ENCODE measurements at regions not wholly inside any gene's neighbourhood (a gene's known extent, or its start where the extent isn't known, plus 50 kb on each side); places are given as distances from the start of the nearest gene placed in this dataset.

DNA sequence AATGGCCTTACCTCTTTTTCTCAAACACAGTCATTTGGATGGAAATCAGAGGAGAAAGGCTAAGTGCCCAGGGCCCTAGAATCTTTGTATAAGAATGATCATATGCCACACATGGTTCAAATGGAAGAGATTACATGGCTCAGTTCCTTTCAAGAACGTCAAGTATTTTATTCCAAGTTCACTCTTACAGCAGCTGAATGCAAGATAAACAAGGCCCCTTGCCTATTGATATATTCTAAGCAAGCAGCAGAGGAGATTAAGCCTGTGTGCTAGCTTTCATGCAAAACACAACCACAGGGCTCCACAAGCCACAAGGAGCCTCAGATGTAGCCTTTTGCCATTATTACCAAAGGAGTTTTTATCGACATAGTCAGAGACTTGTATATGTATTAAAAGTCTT lies 55.3 kb upstream of the SLCO6A1 start:
- H3K36me3 ChIP-seq (ENCODE audit: control insufficient read depth, insufficient read depth, low read length, severe bottlenecking): no peaks in the 10 kb centered on the region
- DNase-seq (ENCODE audit: low read depth): peak; percentile 86
- H3K27me3 ChIP-seq (replicated peaks; ENCODE audit: control insufficient read depth, insufficient read depth, low read length): no peaks in the 10 kb centered on the region
- no peaks in the 10 kb centered on the region for H3K9me3 ChIP-seq (ENCODE audit: control insufficient read depth, low read length)
- H3K4me3 ChIP-seq (ENCODE audit: low read length): no peak overlapping the region
- no peak overlapping the region for H3K9ac ChIP-seq (ENCODE audit: low read length)
- no peaks in the 10 kb centered on the region for H3K4me1 ChIP-seq (ENCODE audit: control insufficient read depth, insufficient read depth, low read length)

DNA sequence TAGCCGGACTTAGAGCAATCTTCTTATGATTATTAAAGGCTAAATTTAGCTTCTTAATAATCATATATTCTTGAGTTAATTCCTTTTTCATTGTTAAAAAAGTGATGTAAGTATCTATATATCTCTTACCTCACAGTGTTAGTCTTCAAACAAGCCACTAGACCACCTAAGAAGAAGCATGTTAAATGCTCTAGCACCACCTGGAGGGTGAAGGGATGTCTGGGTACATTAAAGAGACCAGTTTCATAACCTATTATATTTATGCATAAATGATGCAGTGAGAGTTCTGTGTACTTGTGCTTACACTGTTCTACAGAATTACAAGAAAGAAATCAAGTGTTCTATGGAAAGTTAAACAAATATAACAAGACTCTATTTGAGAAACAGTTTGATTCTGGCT lies 55.9 kb upstream of the SLCO6A1 start:
- peak; percentile 69 for DNase-seq (ENCODE audit: low read depth)
- Histone ChIP-seq H3K27me3 (replicated peaks; ENCODE audit: control insufficient read depth, insufficient read depth, low read length) (no peaks in the 10 kb centered on the region), H3K4me3 (ENCODE audit: low read length) (no peak overlapping the region), H3K9me3 (ENCODE audit: control insufficient read depth, low read length) (no peaks in the 10 kb centered on the region), H3K9ac (ENCODE audit: low read length) (no peak overlapping the region), H3K36me3 (ENCODE audit: control insufficient read depth, insufficient read depth, low read length, severe bottlenecking) (no peaks in the 10 kb centered on the region), H3K4me1 (ENCODE audit: control insufficient read depth, insufficient read depth, low read length) (no peaks in the 10 kb centered on the region)

DNA sequence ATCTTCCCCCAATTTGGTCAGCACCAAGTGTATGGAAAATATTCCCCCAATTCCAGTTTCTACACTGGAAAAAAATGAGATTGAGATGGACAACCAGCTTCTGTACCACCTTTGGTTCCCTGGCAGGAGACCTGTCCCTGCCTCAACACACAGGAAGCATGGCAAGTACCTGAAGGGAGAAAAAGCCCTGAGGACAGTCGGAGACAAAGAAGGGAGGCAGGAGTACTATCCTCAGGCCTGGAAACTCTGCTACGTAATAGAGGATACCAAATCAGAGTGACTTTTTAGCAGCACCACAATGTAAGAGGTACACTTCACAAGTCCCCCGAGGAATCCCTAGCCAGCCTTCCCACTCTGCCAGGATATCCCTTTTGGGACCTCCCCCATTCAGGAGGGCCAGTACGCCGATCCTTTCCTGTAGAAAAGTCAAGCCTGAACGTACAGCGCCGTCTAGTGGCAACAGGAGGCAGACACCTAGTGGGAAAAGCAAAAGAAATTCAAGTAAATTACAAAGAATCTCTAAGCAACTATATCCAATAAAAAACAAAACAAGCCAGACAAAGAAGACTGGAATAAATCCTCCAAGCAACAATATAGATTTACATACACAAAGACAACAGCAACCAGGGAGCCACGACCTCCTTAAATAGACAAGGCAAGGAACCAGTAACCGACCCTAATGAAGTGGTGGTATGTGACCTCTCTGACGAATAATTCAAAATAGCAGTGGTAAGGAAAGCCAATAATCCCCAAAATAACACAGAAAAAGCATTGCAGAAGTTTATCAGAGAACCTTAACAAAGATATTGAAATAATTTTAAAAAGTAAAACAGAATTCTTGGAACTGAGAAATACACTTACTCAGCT lies 63.3 kb upstream of the SLCO6A1 start:
- Histone ChIP-seq H3K4me1 (ENCODE audit: control insufficient read depth, insufficient read depth, low read length) (no peaks in the 10 kb centered on the region), H3K36me3 (ENCODE audit: control insufficient read depth, insufficient read depth, low read length, severe bottlenecking) (no peaks in the 10 kb centered on the region), H3K27me3 (replicated peaks; ENCODE audit: control insufficient read depth, insufficient read depth, low read length) (no peaks in the 10 kb centered on the region), H3K9me3 (ENCODE audit: control insufficient read depth, low read length) (no peaks in the 10 kb centered on the region), H3K4me3 (ENCODE audit: low read length) (no peak overlapping the region), H3K9ac (ENCODE audit: low read length) (no peak overlapping the region)
- peak; percentile 66 for DNase-seq (ENCODE audit: low read depth)

DNA sequence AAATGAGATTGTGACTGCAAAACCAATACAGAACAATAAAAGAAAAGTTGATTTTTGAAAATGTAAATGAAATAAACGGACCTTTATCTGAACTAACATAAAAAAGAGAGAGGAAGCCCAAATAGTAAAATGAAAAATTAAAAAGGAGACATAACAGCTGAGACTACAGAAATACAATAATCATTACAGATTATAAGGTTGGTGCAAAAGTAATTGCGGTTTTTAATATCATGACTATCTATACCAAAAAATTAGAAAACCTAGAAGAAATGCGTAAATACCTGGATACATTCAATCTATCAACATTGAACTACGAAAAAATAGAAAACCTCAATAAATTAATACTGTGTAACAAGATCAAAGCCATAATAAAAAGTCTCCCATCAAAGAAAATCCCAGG lies 71.9 kb upstream of the SLCO6A1 start:
- Histone ChIP-seq H3K4me1 (ENCODE audit: control insufficient read depth, insufficient read depth, low read length) (no peaks in the 10 kb centered on the region), H3K4me3 (ENCODE audit: low read length) (no peak overlapping the region), H3K9ac (ENCODE audit: low read length) (no peak overlapping the region), H3K9me3 (ENCODE audit: control insufficient read depth, low read length) (no peaks in the 10 kb centered on the region), H3K27me3 (replicated peaks; ENCODE audit: control insufficient read depth, insufficient read depth, low read length) (no peaks in the 10 kb centered on the region), H3K36me3 (ENCODE audit: control insufficient read depth, insufficient read depth, low read length, severe bottlenecking) (no peaks in the 10 kb centered on the region)
- no peak for DNase-seq (ENCODE audit: low read depth)

DNA sequence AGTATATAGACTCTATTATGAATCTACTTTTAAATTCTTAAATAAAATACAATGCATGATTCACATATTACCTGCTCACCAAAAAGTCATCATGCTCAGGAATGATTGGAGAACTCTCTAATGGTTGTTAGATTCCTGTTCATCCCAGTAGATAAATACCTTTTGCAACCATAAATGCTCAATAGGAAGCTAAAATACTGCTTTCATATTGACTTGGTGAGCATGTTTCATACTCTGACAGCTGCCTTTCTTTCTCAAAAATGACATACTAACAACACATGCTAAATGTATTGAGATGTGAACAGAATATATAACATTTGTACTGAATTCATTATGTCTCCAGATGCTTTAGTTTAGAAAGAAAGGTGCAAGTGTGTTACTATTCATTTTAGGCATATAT lies 79.6 kb upstream of the SLCO6A1 start:
- H3K9me3 ChIP-seq (ENCODE audit: control insufficient read depth, low read length): no peaks in the 10 kb centered on the region
- no peaks in the 10 kb centered on the region for H3K36me3 ChIP-seq (ENCODE audit: control insufficient read depth, insufficient read depth, low read length, severe bottlenecking)
- peaks cover 3% of the 10 kb centered on the region for H3K4me1 ChIP-seq (ENCODE audit: control insufficient read depth, insufficient read depth, low read length)
- H3K4me3 ChIP-seq (ENCODE audit: low read length): no peak overlapping the region
- no peaks in the 10 kb centered on the region for H3K27me3 ChIP-seq (replicated peaks; ENCODE audit: control insufficient read depth, insufficient read depth, low read length)
- no peak for DNase-seq (ENCODE audit: low read depth)
- no peak overlapping the region for H3K9ac ChIP-seq (ENCODE audit: low read length)

DNA sequence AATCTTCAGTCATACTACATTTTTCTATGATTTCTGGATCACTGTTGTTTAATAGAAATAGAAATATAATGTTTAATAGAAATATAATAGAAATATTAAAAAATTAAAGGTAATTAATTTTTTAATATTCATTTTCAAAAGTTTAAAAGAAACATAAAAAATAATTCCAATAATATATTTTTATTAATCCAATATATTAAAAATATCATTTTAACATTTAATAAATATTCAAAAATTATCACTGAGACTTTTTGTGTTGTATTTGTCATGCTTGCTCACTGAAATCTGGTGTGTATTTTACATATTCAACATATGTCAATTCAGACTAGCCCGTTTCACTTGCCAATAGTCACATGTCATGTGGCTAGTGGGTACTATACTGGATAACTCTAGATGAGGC lies 80.6 kb upstream of the SLCO6A1 start:
- no peak overlapping the region for H3K9ac ChIP-seq (ENCODE audit: low read length)
- no peaks in the 10 kb centered on the region for H3K9me3 ChIP-seq (ENCODE audit: control insufficient read depth, low read length)
- no peaks in the 10 kb centered on the region for H3K36me3 ChIP-seq (ENCODE audit: control insufficient read depth, insufficient read depth, low read length, severe bottlenecking)
- no peaks in the 10 kb centered on the region for H3K27me3 ChIP-seq (replicated peaks; ENCODE audit: control insufficient read depth, insufficient read depth, low read length)
- no peak overlapping the region for H3K4me3 ChIP-seq (ENCODE audit: low read length)
- peaks cover 3% of the 10 kb centered on the region for H3K4me1 ChIP-seq (ENCODE audit: control insufficient read depth, insufficient read depth, low read length)
- no peak for DNase-seq (ENCODE audit: low read depth)

DNA sequence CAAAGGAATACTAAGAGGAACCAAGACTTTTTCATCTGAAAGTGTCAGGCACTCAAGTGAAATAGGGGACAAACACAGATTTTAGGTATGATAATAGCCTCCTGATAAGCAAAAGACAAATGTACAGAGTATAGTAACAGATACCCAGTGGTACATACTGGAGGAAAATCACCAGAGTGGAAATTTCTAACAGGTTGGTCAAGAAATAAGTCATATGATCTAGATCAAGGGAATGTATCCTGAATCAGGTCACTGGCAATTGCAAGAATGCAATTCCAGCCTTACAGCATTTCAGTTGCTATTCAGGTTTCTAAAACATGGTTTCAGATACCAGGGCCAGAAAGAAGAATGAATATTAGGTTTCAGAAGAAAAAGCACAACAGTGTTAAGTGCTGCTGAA lies 82.2 kb upstream of the SLCO6A1 start:
- no peak overlapping the region for H3K4me3 ChIP-seq (ENCODE audit: low read length)
- no peaks in the 10 kb centered on the region for H3K9me3 ChIP-seq (ENCODE audit: control insufficient read depth, low read length)
- H3K36me3 ChIP-seq (ENCODE audit: control insufficient read depth, insufficient read depth, low read length, severe bottlenecking): no peaks in the 10 kb centered on the region
- H3K9ac ChIP-seq (ENCODE audit: low read length): no peak overlapping the region
- peaks cover 3% of the 10 kb centered on the region for H3K4me1 ChIP-seq (ENCODE audit: control insufficient read depth, insufficient read depth, low read length)
- H3K27me3 ChIP-seq (replicated peaks; ENCODE audit: control insufficient read depth, insufficient read depth, low read length): no peaks in the 10 kb centered on the region
- peak; percentile 16 for DNase-seq (ENCODE audit: low read depth)

DNA sequence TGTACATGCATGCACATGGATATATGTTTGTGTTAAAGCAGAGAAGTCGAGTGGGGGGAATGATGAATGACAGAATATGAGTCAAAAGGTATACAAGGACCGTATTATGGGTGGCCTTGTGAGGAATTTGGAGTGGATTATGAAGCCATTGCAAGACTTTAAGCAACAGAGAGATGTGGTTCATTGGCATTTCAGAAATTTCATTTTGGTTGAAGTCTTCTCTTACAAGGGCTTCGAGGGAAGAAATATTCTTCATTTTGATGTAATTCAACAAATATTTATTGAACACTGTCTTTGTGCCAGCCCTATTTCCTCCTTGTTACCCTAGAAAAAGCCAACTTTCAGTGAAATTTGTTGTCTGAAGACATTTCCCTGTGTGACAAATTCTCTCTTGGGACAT lies 83.9 kb upstream of the SLCO6A1 start:
- Histone ChIP-seq H3K9me3 (ENCODE audit: control insufficient read depth, low read length) (no peaks in the 10 kb centered on the region), H3K36me3 (ENCODE audit: control insufficient read depth, insufficient read depth, low read length, severe bottlenecking) (no peaks in the 10 kb centered on the region), H3K27me3 (replicated peaks; ENCODE audit: control insufficient read depth, insufficient read depth, low read length) (no peaks in the 10 kb centered on the region), H3K4me1 (ENCODE audit: control insufficient read depth, insufficient read depth, low read length) (peaks cover 3% of the 10 kb centered on the region), H3K9ac (ENCODE audit: low read length) (no peak overlapping the region), H3K4me3 (ENCODE audit: low read length) (no peak overlapping the region)
- peak; percentile 62 for DNase-seq (ENCODE audit: low read depth)

DNA sequence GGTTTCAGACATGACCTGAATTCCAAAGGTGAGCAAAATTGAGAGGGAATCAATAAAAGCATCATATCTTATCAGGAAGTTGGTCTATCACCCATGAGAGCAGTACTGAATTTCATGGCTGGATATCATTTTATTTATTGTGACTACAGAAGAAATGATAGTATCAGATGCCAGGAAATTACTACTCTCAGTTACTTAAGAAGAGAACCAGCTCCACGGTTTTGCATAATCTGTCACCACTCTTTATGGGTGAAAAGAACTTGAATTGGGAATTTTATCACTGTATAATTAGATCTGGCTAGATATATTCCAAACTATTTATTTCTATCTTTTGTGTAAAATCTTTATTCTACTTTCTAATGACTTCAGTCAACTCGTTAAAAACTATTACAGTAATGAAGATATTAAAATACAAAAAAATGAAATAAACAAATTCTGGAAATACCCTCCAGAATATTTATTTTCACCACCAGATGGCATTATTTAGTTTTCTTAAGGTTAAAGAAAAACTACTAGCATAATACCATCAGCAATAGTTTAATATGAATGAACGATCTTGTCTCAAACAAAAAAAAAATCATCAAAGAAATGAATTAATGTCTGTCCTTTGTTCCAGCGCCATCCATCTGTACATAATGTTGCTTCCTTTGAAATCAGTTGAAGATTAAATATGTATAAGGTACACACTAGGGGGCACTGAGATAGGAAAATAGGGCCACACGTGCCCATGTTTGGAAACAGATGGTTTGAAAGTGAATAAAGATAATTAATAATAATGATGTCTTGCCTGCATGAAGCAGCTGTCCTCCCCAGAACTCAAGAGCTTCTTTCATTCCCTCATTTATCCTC lies 84.7 kb upstream of the SLCO6A1 start:
- no peak overlapping the region for H3K4me3 ChIP-seq (ENCODE audit: low read length)
- H3K9me3 ChIP-seq (ENCODE audit: control insufficient read depth, low read length): no peaks in the 10 kb centered on the region
- H3K36me3 ChIP-seq (ENCODE audit: control insufficient read depth, insufficient read depth, low read length, severe bottlenecking): no peaks in the 10 kb centered on the region
- H3K4me1 ChIP-seq (ENCODE audit: control insufficient read depth, insufficient read depth, low read length): peaks cover 3% of the 10 kb centered on the region
- no peaks in the 10 kb centered on the region for H3K27me3 ChIP-seq (replicated peaks; ENCODE audit: control insufficient read depth, insufficient read depth, low read length)
- no peak overlapping the region for H3K9ac ChIP-seq (ENCODE audit: low read length)
- peak; percentile 79 for DNase-seq (ENCODE audit: low read depth)

DNA sequence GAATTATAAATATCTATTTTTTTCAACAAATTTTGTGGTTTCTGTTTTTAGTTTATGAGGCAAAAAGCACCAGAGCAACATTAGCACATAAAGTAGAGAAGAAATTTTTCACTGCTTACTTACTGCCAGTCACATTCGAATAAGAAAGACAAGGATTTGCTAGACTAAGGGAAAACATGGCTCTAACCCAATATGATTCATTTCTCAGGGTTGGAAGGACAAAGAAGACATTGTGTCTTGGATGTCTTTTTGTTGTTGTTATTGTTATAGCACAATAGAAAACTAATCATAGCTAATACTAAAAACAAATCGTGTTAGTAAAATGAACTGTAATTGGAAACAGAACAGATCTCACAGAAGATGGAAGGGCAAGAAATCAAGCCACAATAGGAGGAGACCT lies 90.9 kb upstream of the SLCO6A1 start:
- Histone ChIP-seq H3K36me3 (ENCODE audit: control insufficient read depth, insufficient read depth, low read length, severe bottlenecking) (no peaks in the 10 kb centered on the region), H3K4me3 (ENCODE audit: low read length) (no peak overlapping the region), H3K27me3 (replicated peaks; ENCODE audit: control insufficient read depth, insufficient read depth, low read length) (no peaks in the 10 kb centered on the region), H3K9me3 (ENCODE audit: control insufficient read depth, low read length) (no peaks in the 10 kb centered on the region), H3K4me1 (ENCODE audit: control insufficient read depth, insufficient read depth, low read length) (no peaks in the 10 kb centered on the region), H3K9ac (ENCODE audit: low read length) (no peak overlapping the region)
- DNase-seq (ENCODE audit: low read depth): peak; percentile 18

DNA sequence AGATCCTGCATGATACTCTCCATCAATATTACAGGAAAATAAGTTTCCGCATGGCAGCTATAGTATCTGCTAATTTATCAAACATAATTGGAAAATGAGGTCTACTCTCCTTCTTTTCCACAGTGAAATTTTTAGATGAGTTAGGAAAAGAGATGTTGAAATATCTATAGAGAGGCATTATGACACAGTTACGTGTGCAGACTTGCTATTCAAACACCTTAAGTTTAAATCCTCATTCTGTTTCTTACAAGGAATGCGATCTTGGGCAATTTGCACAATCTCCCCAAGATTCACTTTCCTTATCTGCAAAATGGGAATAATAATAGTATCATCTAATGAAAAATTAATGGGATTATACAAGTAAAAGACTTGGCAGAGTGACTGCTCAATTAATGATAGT lies 91.7 kb upstream of the SLCO6A1 start:
- no peaks in the 10 kb centered on the region for H3K27me3 ChIP-seq (replicated peaks; ENCODE audit: control insufficient read depth, insufficient read depth, low read length)
- no peaks in the 10 kb centered on the region for H3K9me3 ChIP-seq (ENCODE audit: control insufficient read depth, low read length)
- DNase-seq (ENCODE audit: low read depth): no peak
- H3K4me3 ChIP-seq (ENCODE audit: low read length): no peak overlapping the region
- H3K36me3 ChIP-seq (ENCODE audit: control insufficient read depth, insufficient read depth, low read length, severe bottlenecking): no peaks in the 10 kb centered on the region
- no peak overlapping the region for H3K9ac ChIP-seq (ENCODE audit: low read length)
- no peaks in the 10 kb centered on the region for H3K4me1 ChIP-seq (ENCODE audit: control insufficient read depth, insufficient read depth, low read length)

Data from adipocyte (in vitro differentiated cells).